Mucosa of descending colon (tissue), 3 donors: ENCODE measurements at regions not wholly inside any gene's neighbourhood (a gene's known extent, or its start where the extent isn't known, plus 50 kb on each side); places are given as distances from the start of the nearest gene placed in this dataset.

Source experiments
- ATAC-seq: fragments of 200-7000 bp; cut with Tn5 transposase; one replicate; pipeline ENCODE4 v1.9.1; 2020; ENCODE audit warnings: mild to moderate bottlenecking, moderate library complexity
- DNase-seq, 3 donors: peaks; one replicate each; pipeline ENCODE4 v3.0.0-alpha.2; 2020
- H3K36me3 ChIP-seq: fragments of 200-600 bp; one replicate; pipeline ENCODE4 v1.8.0; 2021; ENCODE audit warnings: low read depth, mild to moderate bottlenecking
- H3K4me1 ChIP-seq: fragments of 200-600 bp; one replicate; pipeline ENCODE4 v1.8.0; 2021; ENCODE audit warnings: low read depth, mild to moderate bottlenecking
- H3K4me3 ChIP-seq: fragments of 200-600 bp; one replicate; pipeline ENCODE4 v1.8.0; 2021; ENCODE audit warnings: mild to moderate bottlenecking
- H3K9me3 ChIP-seq: fragments of 200-600 bp; one replicate; pipeline ENCODE4 v1.8.0; 2021; ENCODE audit warnings: mild to moderate bottlenecking
- CTCF ChIP-seq: fragments of 200-600 bp; IDR thresholded peaks from one replicate; pipeline ENCODE4 v1.8.0; 2022; ENCODE audit warnings: antibody characterized with exemption, mild to moderate bottlenecking
- intact Hi-C, 2 donors: fragments of 100-400 bp; cut with DNase I in 1 of 2; cut with micrococcal nuclease in 1 of 2; formaldehyde crosslinking; loops; one replicate each; pipeline versions ENCODE4 v1.11.0 to v1.11.1; 2022; cut with DNase I, micrococcal nuclease
- donor health status: DM: no; HTN: no; CAD: no; lungs with moderate emphysema.
- donor health status: DM: no; HTN: no; CAD: no.
- donor health status: DM: no; HTN: yes; CAD: no.

DNA sequence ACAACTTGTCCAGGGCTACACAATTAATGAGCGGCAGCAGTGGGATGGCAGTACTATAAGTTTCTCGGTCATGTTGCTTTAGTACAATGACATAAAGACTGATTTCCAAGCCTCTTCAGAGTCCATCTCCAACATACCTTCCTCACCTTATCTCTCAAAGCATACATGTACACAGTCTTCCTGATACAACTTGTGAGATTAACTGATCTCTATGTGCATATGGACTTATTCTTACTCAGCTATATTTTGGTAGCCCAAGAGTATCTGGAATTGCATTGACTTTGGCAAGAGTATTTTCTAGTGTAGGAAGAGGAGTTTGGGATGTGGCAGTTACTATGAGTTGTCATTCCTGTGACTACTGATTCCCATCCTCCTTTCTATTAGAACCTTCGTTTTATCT, 575.0 kb downstream of the EDEM1 start:
- ATAC-seq (no peak), DNase-seq (no peak)
- no peaks in the 10 kb centered on the region for H3K9me3 ChIP-seq
- intact Hi-C loops: no loop called here
- no peak overlapping the region for H3K4me3 ChIP-seq
- H3K36me3 ChIP-seq: no peaks in the 10 kb centered on the region
- TF ChIP-seq CTCF: no peak
- no peaks in the 10 kb centered on the region for H3K4me1 ChIP-seq

- no peaks in the 10 kb centered on the region for H3K36me3 ChIP-seq
- no peak for TF ChIP-seq CTCF
- H3K9me3 ChIP-seq: no peaks in the 10 kb centered on the region
- ATAC-seq (no peak), DNase-seq (no peak)
- intact Hi-C loops: no loop called here
- H3K4me1 ChIP-seq: no peaks in the 10 kb centered on the region
- no peak overlapping the region for H3K4me3 ChIP-seq
These were observed 579.3 kb downstream of the EDEM1 start for GRCh38 chr3:5766848-5767247.

DNA sequence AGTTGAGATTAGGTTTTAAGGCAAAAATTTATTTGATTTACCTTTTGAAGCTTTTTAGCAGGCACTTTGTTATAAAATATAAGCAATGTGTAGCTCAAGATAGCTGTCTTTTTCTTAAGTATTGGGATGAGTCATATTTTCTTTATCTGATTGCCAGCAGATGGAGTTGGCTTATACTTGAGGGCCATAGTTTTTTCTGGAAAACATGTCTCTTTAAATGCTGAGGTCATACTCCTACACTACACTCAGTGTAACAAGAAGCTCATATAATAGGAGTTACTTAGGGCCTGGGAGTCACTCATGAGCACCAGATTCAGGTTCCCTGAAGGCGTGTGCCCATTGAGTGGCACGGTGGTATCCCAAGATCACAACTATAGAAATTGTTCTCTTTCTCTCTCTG, 579.8 kb downstream of the EDEM1 start:
- no peak for ATAC-seq
- DNase-seq: no peak
- no peak for TF ChIP-seq CTCF
- Histone ChIP-seq H3K36me3 (no peaks in the 10 kb centered on the region), H3K4me3 (no peak overlapping the region), H3K4me1 (no peaks in the 10 kb centered on the region), H3K9me3 (no peaks in the 10 kb centered on the region)
- intact Hi-C loops: no loop called here

DNA sequence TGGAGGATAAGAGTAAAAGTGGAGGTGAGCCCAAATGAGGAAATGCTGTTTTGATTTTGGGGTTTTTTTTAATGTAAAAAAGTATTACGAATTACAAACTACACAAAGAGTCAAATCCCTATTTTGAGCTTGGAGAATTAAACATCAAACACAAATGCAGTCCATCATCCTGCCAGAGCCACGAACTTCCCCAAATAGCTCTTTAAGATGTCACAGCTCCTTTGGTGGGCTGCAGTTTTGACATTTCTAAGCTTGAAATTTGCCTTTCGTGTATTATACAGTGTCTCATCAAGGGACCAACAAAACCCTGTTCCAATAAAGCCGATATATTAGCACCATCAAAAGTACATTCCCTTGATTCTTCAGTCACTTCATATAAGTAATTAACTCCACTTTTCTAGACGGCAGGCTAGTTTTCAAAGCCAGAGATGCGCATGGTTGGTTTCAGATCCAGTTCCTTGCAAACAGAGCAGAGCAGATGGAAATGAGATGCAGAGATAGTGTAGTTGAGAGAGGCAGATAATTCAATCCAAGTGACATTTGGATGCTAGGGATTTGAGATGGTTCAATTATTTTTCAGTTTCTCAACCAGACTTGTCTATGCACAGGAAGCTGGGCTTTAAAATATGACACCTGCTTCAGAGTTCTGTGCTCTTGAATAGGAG, 580.9 kb downstream of the EDEM1 start:
- no peak for DNase-seq
- no peak overlapping the region for H3K4me3 ChIP-seq
- H3K36me3 ChIP-seq: no peaks in the 10 kb centered on the region
- H3K4me1 ChIP-seq: no peaks in the 10 kb centered on the region
- intact Hi-C loops: no loop called here
- no peak for ATAC-seq
- no peaks in the 10 kb centered on the region for H3K9me3 ChIP-seq
- TF ChIP-seq CTCF: no peak

DNA sequence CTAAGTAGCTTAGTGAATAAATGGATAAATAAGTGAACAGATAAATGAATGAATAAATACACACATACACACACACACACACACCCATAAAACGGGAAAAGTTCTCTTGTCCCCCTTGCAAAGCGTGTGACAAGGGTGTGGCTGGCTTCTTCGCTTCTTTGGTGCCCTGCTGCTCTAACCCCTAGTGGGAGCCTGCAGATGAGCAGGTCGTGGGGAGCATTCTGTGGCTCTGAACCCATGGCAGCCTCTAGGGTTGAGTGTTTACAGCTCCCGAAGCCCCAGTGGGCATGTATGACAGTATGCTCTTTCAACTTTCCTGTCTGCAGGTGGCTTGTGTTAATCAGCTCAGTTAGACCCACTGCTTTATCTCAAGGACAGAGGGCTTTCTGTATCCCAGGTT, 582.3 kb downstream of the EDEM1 start:
- H3K36me3 ChIP-seq: no peaks in the 10 kb centered on the region

More for the DNA sequence above, 582.3 kb downstream of the EDEM1 start:
- DNase-seq (no peak), ATAC-seq (no peak)
- H3K9me3 ChIP-seq: no peaks in the 10 kb centered on the region
- TF ChIP-seq CTCF: no peak
- intact Hi-C loops: no loop called here
- H3K4me3 ChIP-seq: no peak overlapping the region
- no peaks in the 10 kb centered on the region for H3K4me1 ChIP-seq
